Right ventricle myocardium superior (tissue), 1 donor: ENCODE measurements at regions not wholly inside any gene's neighbourhood (a gene's known extent, or its start where the extent isn't known, plus 50 kb on each side); places are given as distances from the start of the nearest gene placed in this dataset.
"Not testable (repeated sequence)": the region's sequence is repeated elsewhere in the genome, so short reads cannot be mapped to it uniquely, and the experiment has no call there.

Source experiments
- ATAC-seq: fragments of 200-7000 bp; cut with Tn5 transposase; one replicate; pipeline ENCODE4 v1.9.1; 2020; ENCODE audit warnings: mild to moderate bottlenecking; ENCODE audit not compliant: poor library complexity
- DNase-seq: peaks from one replicate; pipeline ENCODE4 v3.0.0-alpha.2; 2020
- intact Hi-C: fragments of 100-400 bp; cut with DNase I; formaldehyde crosslinking; loops from one replicate; pipeline ENCODE4 v1.11.2; 2022
- donor health status: DM: no; HTN: yes; CAD: no; lungs with severe emphysema.

DNA sequence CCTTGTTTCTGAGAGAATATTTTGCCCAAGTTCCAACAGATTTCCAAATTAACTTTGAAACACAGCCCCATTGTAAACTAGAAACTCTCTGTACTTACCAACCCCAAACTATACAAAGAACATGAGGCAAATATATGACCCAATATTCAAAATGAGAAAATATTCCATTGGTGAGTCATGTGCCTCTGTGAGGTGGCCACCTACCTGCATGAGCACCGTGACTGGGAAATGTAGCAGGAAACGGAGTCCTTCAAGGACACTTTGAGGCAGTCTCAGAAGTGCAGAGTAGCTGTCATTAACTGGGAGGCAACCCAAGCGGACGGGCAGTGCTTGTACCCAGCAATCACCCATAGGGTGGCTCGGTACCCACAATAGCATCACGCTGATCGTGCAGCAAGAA is 335.5 kb upstream of the NOX3 start:
- ATAC-seq = no peak
- intact Hi-C loops = no loop called here
- no peak for DNase-seq

DNA sequence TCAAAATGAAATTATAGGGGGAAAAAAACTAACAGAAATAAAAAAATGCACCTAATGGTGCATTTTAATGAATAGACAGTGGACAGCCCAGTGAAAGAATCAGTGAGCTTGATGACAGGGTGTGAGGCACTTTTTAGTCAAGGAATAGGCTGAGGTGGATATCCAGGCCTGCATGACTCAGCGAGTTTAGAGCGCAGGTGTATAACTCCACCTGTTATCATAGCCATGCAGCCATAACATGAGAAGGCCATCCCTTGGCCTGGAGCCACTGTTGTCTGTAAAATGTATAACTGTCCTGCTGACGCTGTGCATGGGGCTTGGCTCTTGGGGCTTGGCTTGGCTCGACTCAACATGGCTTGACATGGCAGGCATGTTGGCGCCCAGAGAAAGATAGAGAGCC is 331.5 kb upstream of the NOX3 start:
- DNase-seq (no peak), ATAC-seq (no peak)
- intact Hi-C loops = no loop called here

DNA sequence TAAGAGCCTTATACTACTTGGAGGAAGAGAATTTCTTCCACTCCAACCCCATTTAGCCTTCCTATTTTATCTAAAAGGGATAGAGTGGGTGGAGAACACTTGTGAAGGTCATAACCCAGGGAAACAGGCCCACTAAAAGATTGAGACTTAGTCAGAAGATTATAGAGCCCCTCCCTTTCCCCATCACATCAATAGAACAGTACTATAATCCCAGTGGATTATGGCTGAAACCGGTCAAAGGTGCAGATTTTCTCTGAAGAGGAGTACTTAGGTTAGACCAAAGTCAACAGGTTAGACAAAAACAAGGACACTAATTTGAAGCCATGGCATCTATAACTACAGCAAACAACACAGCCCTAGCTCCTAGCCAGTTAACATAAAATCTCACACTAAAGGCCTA is 330.9 kb upstream of the NOX3 start:
- intact Hi-C loops = no loop called here
- no peak for ATAC-seq
- DNase-seq = no peak

DNA sequence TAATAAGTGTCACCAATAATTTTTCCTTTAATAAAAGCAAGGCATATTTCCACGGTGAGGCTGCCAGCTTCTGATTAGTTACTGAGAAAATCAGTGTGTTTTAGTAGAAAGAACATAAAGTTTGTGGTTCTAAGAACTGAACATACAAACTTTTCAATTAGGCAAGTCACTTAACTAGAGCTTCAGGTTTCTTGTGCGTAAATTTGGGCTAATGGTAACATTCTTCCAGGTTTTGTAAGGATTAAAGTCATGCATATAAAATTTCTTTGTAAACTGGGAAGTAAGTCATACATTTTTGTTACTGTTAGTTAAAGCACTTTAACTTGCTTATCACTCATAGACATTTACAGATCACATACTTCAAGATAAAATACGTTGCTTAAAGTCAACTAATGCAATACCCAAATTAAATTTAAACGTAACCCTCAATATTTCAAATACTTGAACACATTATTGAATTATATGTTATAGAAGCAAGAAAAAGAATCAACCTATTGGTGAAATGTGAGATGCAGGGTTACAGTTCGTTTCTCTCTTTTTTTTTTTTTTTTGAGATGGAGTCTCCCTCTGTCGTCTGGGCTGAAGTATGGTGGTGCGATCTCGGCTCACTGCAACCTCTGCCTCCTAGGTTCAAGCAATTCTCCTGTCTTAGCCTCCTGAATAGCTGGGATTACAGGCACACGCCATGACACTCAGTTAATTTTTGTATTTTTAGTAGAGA is 327.3 kb upstream of the NOX3 start:
- ATAC-seq (no peak), DNase-seq (no peak)
- intact Hi-C loops = no loop called here

DNA sequence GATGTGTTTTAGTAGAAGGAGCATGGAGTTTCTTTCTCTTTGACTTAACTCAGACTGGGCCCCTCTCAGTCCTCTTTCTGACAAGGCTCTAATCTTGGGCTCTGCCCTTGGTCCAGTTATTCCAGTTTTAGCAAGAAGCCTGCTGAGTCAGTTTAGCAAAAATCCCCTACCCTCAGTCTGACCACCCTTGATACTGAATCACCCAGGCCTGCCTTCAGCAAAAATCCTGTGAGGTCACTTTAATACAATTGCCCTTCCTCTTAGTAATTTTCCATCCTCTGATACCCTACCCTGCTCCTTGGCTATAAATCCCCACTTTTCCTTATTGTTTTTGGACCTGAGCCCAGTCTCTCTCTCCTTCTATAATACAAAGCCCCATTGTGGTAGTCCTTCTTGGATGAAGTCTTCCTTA is 326.7 kb upstream of the NOX3 start:
- DNase-seq = no peak
- ATAC-seq = no peak
- intact Hi-C loops = no loop called here

DNA sequence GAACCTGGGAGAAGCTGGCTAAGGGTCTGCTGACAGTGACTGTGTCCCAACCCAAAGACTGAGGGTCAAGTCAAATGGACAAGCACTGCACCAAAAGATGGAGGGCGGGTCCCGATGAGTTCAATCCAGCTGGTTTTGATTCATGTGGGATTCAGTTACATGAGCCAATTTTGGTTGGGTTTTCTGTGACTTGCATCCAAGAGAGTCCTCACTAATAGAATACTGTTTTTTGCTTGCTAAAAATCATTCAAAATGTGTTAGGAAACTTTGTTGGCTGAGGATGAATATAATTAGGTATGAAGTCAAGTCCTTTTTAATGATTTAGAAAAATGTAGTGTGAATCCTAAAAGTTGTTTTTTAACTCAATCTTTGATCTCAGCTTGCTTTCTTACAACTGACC is 323.8 kb upstream of the NOX3 start:
- intact Hi-C loops = no loop called here
- no peak for ATAC-seq

DNA sequence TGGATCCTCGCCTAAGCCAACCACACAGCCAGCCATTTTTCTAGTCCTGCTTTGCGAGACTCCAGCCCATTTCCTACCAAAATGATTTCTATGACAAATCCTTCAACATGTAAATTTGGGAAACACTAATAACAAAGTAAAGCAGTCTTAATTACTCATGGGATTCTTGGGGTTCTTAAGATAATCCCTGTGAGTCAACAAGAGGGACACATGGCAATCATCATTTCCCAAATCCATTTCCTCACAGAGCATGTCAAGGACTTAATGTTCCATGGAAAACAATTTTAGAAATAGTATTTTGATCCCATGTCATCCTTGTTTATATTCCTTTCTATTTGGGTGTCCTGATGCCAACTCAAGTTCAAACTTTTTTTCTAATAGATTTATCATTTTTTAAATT is 322.7 kb upstream of the NOX3 start:
- no peak for ATAC-seq
- intact Hi-C loops = no loop called here
- no peak for DNase-seq

More for the DNA sequence above, 323.8 kb upstream of the NOX3 start:
- DNase-seq = no peak

DNA sequence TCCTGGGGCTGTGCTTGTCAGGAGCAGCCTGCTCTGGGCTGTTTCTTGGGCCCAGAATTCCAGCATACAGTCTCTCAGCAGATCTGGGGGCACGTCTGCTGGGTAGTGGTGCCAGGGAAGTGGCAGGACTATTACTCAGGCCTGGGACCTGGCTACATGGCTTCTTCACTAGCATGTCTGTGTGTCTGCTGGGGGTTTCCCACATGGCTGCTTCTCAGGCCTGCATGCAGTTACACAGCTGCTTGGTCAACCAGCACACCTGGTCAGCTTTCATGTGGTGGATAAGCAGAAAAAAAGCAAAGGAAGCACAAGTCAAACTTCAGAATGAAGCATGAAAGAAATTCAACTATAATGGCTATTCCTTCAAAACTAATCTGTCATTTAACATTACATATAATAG is 316.2 kb upstream of the NOX3 start:
- intact Hi-C loops = no loop called here
- ATAC-seq (no peak), DNase-seq (no peak)

DNA sequence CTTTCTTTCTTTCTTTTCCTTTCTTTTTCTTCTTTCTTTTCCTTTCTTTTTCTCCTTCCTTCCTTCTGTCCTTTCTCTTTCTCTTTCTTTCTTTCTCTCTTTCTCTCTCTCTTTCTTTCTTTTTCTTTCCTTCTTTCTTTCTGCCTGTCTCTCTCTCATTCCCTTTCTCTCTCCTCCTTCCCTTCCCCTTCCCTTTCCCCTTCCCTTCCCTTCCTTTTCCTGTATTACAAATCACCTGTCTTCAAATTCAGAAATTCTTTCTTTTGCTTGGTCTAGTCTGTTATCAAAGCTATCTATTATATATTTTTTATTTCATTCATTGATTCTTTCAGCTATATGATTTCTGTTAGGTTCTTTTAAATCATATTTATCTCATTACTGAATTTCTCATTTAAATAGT is 315.2 kb upstream of the NOX3 start:
- DNase-seq = no peak
- ATAC-seq = no peak
- intact Hi-C loops = no loop called here

DNA sequence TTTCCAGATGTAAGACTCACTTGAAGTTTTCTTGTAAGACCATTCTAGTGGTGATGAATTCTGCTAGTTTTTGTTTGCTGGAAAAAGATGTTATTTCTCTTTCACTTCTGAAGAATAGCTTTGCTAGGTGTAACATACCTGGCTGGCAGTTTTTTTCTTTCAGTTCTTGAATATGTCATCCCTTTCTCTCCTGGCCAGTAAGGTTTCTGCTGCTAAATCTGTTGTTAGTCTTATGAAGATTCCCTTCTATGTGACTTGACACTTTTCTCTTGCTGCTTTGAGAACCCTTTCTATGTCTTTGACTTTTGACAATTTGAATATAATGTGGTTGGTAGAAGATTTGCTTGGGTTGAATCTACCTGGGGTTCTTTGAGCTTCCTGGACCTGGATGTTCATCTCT is 314.7 kb upstream of the NOX3 start:
- intact Hi-C loops = no loop called here
- no peak for DNase-seq
- no peak for ATAC-seq

DNA sequence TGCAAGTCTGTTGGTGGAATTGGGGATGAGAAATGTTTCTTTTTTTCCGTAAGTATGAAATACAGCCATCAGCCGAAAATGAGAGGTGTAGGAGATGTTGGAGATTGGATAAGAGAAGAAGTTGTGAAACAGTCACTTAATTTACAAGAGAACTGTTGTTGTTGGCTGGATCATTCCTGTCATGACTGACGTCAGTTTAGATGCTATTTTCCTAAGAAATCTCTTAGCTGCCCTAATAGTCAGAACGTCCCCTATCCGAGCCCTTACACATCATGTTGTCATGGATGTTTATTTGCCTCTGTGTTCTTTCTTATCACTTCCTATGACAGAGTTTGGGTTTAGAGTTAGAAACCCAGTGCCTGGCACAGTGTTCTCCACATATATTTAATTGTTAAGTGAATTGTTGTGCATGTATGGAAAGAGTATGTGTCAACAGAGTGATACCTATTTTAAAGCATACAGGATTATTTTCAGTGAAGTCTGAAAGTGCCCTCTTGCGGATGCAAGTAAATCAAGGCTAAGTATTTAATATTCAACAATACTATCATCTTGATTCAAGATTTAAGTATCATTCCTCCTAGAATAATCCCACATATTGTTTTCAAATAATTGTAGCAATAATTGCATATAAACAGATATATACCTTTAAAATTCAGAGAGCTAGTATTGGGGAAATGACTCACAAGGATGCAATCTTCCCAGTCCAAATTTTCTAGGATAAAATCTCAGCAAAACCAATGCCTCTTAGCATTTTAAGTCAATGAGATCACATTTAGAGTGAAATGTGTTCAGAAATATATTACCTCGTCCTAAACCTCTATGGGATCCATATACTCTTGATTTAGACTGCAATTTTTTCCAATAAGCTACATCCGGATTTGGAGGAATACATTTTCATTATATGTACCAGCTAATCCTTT is 309.9 kb upstream of the NOX3 start:
- intact Hi-C loops = no loop called here
- no peak for ATAC-seq
- no peak for DNase-seq

DNA sequence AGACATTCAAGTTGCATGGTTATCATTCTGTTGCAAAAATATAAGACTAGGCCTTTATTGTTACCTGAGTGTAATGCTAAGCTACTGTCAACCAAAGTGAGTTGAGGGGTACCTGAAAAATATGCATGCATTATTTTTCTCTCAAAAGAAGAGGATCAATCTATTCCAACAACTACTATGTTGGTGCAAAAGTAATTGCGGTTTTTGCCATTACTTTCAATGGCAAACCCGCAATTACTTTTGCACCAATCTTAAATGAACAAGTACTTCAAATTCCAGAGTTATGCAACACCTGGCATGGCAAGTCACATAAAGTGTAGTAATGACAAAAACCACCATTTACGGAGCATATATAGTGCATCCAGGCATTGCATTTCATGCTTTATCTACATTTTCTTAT is 307.0 kb upstream of the NOX3 start:
- ATAC-seq (no peak), DNase-seq (no peak)
- intact Hi-C loops = no loop called here

DNA sequence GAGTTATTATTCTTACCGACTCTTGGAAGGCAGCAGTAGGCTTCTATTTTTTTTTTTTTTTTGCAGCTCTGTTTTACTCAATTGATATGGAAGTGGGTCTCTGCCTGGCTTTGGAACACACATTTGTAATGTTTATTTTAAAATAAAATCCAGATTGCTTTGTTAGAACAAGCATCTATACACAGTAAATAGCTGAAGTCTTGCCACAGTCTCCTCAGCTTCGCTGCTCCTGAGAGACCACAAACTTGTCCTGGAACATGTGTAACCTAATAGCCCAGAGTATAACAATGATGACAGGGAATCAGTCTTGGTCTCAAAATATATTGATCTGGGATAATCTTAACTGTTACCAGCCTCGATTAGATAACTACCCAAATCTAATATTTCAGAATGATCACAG is 299.8 kb upstream of the NOX3 start:
- DNase-seq = no peak
- no peak for ATAC-seq
- intact Hi-C loops = no loop called here

DNA sequence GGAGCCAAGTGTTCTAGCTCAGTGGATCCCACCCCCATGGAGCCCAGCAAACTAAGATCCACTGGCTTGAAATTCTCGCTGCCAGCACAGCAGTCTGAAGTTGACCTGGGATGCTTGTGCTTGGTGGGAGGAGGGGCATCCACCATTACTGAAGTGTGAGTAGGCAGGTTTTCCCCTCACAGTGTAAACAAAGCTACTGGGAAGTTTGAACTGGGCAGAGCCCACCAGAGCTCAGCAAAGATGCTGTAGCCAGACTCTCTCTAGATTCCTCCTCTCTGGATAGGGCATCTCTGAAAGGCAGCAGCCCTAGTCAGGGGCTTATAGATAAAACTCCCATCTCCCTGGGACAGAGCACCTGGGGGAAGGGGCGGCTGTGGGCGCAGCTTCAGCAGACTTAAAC is 293.1 kb upstream of the NOX3 start:
- ATAC-seq, intact Hi-C loops, DNase-seq: not testable (repeated sequence)

DNA sequence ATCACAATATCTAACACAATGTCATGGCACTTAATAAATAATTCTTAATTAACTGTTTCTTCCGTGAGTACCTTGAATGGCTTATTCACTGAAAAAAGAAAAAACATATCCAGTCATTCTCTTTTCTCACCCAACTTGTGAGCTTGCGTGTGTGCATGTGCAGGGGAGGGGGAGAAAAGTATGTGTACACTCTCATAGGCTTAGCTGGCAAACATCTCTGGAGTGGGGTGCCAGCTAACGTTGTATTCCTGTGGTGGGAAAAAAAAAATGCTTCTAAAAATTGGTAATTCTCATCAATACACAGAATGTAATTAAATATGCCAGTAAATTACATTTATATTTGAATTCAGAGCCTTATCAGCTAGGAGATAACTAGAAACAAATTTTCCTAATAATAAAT is 291.9 kb upstream of the NOX3 start:
- intact Hi-C loops = no loop called here
- no peak for ATAC-seq
- DNase-seq = no peak

DNA sequence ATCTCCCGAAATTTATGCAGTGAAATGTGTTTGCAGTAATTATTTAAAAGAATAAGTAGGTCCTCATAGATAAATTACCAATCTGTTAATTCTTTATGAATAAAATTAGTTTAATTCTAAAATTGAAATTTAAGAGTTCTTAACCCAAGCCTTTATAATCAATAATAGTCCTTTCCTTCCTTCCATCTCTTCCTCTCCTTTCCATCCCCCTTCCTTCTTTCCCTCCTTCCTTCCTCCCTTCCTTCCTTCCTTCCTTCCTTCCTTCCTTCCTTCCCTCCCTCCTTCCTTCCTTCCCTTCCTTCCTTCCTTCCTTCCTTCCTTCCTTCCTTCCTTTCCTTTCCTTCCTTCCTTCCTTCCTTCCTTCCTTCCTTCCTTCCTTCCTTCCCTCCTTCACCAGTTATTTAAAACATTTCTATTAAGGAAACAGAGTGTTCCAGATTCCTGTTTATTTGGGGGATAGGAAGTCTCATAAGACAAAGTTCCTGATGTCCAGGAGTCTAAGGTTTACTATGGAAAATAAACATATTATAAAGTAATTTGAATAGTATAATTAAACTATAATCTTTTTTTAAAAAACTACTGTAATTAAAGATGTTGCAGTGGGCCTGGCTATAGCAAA is 285.3 kb upstream of the NOX3 start:
- intact Hi-C loops = no loop called here
- no peak for ATAC-seq
- DNase-seq = no peak

DNA sequence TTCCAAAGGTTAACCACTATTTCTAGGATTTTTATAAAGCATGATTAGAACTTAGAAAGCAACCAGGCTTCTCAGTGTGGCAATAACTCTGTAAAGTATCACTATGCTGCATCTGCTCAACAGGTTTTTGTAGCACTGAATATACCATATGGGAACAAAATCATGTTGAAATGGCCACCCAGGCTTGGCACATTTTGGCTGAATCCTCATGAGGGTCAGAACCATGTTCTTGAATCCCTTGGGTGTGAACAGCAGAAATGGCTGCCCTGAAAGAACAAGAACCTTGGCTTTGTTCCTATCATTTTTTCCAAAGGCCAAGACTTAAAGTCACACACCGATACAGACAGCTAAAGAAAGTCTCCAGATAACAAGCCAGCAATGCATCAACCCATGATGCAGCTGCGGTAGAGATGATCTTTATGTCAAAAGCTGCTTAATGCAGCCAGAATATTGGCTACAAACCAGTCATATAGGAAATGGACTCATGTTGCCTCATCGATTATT is 283.0 kb upstream of the NOX3 start:
- ATAC-seq (no peak), DNase-seq (no peak)
- intact Hi-C loops = no loop called here

DNA sequence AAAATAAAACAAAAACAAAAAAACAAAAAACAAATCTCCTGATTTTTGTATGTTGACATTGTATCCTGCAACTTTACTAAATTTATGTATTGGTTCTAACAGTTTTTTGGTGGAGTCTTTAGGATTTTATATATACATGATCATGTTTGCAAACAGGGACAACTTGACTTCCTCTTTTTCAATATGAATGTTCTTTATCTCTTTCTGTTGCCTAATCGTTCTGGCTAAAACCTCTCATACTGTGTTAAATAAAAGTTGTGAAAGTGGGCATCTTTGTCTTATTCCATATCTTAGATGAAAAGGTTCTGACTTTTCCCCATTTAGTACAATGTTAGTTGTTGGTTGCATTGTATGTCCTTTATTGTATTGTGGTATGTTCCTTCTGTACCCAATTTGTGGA is 261.7 kb upstream of the NOX3 start:
- no peak for ATAC-seq
- DNase-seq = no peak
- intact Hi-C loops = no loop called here

DNA sequence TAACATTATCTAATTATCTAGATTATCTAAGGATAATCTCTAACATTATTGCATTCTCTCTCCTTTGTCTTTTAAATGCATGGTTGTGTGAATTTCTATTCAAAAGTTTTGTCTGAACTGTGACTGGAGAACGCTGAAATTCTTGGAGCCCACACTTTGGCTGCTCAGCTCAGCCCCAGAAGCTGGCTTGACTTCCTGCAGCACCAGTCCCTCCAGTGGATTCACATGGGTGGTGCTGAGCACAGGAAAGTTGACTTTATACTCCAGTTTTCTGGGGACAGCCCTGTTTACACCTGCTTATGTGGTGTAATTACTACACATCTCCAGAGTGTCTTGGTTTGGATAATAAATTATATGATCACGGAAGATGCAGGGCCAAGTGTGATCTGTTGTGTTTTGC is 255.1 kb upstream of the NOX3 start:
- ATAC-seq = no peak
- no peak for DNase-seq
- intact Hi-C loops = no loop called here

DNA sequence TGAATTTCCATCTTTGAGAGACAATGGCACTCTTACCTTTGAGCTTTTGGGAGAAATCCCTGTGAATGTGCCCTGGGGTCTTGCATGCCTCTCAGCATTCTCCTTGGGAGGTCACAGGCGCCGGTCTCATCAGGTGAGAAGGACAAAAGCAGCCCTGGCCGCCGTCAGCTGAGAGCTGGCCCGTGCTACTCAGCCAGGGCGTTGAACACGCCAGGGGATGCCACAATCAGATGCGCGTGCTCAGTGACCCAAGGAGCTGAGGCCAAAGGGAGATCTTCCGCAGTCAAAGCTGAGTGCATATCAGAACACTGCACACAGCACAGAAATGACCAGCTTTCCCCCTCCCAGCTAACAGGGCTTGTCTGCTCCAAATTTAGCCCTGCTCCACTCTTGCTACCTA is 253.6 kb upstream of the NOX3 start:
- intact Hi-C loops = no loop called here
- ATAC-seq = no peak
- DNase-seq = no peak
